Neuronal stem cell (in vitro differentiated cells): ENCODE measurements at regions not wholly inside any gene's neighbourhood (a gene's known extent, or its start where the extent isn't known, plus 50 kb on each side); places are given as distances from the start of the nearest gene placed in this dataset.

ENCODE experiments used
- DNase-seq: peaks from one replicate; pipeline ENCODE4 v3.0.0-alpha.2; 2013; ENCODE audit warnings: low spot score
- H2AFZ ChIP-seq: one replicate; pipeline ENCODE4 v1.6.1; 2013; ENCODE audit warnings: mild to moderate bottlenecking, low read length, inconsistent platforms
- H2AK5ac ChIP-seq: 2 replicates; pipeline ENCODE4 v1.6.1; 2013; ENCODE audit warnings: low read depth, mild to moderate bottlenecking, inconsistent platforms, low read length, moderate library complexity, mixed read lengths
- H2BK120ac ChIP-seq: 2 replicates; pipeline ENCODE4 v1.6.1; 2013; ENCODE audit warnings: low read depth, mild to moderate bottlenecking, inconsistent platforms, low read length, moderate library complexity, mixed read lengths
- H2BK12ac ChIP-seq: one replicate; pipeline ENCODE4 v1.6.1; 2013; ENCODE audit warnings: low read length, inconsistent platforms
- H2BK15ac ChIP-seq: 2 replicates; pipeline ENCODE4 v1.6.1; 2013; ENCODE audit warnings: mild to moderate bottlenecking, low read length, inconsistent platforms, mixed read lengths
- H2BK5ac ChIP-seq: one replicate; pipeline ENCODE4 v1.6.1; 2013; ENCODE audit warnings: inconsistent platforms, mild to moderate bottlenecking, low read length, moderate library complexity
- H3K14ac ChIP-seq: one replicate; pipeline ENCODE4 v1.6.1; 2013; ENCODE audit warnings: low read length, inconsistent platforms
- H3K18ac ChIP-seq: 2 replicates; pipeline ENCODE4 v1.6.1; 2013; ENCODE audit warnings: low read length, inconsistent platforms
- H3K23ac ChIP-seq: 2 replicates; pipeline ENCODE4 v1.6.1; 2013; ENCODE audit warnings: low read depth, mild to moderate bottlenecking, mixed read lengths, low read length, inconsistent platforms; ENCODE audit not compliant: poor library complexity
- H3K27ac ChIP-seq: replicated peaks from 3 replicates; pipeline ENCODE4 v1.5.1; 2013; ENCODE audit warnings: low read length, inconsistent platforms
- H3K27me3 ChIP-seq, 3 experiments: 2 replicates each; pipeline ENCODE4 v1.6.1; 2013; ENCODE audit warnings: low read length in 3 of 3, mild to moderate bottlenecking in 2 of 3, inconsistent platforms in 1 of 3, low read depth in 1 of 3, mixed read lengths in 1 of 3, moderate library complexity in 1 of 3; ENCODE audit not compliant: control insufficient read depth in 3 of 3, insufficient read depth in 3 of 3
- H3K36me3 ChIP-seq, 2 donors: replicated peaks in 1 of 2; 2 replicates each; pipeline ENCODE4 v1.6.1; 2013; ENCODE audit warnings: low read length in 2 of 2; ENCODE audit not compliant: control insufficient read depth in 2 of 2, insufficient read depth in 2 of 2
- H3K4ac ChIP-seq: 2 replicates; pipeline ENCODE4 v1.6.1; 2013; ENCODE audit warnings: inconsistent platforms, mild to moderate bottlenecking, low read length, moderate library complexity
- H3K4me1 ChIP-seq, 2 donors: 1 replicate in 1 of 2; 2 replicates in 1 of 2; pipeline ENCODE4 v1.6.1; 2013; ENCODE audit warnings: low read length in 2 of 2, low read depth in 1 of 2; ENCODE audit not compliant: control insufficient read depth in 2 of 2, insufficient read depth in 1 of 2
- H3K4me2 ChIP-seq: one replicate; pipeline ENCODE4 v1.6.1; 2013; ENCODE audit warnings: mild to moderate bottlenecking, low read length, inconsistent platforms; ENCODE audit not compliant: insufficient read depth, poor library complexity, severe bottlenecking
- H3K4me3 ChIP-seq, 2 donors: 2 replicates each; pipeline ENCODE4 v1.5.1; 2013; ENCODE audit warnings: low read length in 2 of 2, mild to moderate bottlenecking in 2 of 2, inconsistent platforms in 1 of 2, moderate library complexity in 1 of 2
- H3K79me1 ChIP-seq: one replicate; pipeline ENCODE4 v1.6.1; 2013; ENCODE audit warnings: low read depth, mild to moderate bottlenecking, inconsistent platforms, low read length, moderate library complexity
- H3K9ac ChIP-seq: one replicate; pipeline ENCODE4 v1.6.1; 2013; ENCODE audit warnings: mild to moderate bottlenecking, low read depth, low read length, inconsistent platforms; ENCODE audit not compliant: poor library complexity
- H3K9me3 ChIP-seq, 2 donors: replicated peaks in 1 of 2; 2 replicates each; pipeline versions ENCODE3 to v1.6.1; 2013; ENCODE audit warnings: low read length in 2 of 2, mild to moderate bottlenecking in 2 of 2, inconsistent platforms in 1 of 2, low read depth in 1 of 2, mixed read lengths in 1 of 2, moderate library complexity in 1 of 2; ENCODE audit not compliant: control insufficient read depth in 2 of 2, insufficient read depth in 1 of 2
- H4K8ac ChIP-seq: one replicate; pipeline ENCODE4 v1.6.1; 2013; ENCODE audit warnings: low read depth, mild to moderate bottlenecking, inconsistent platforms, low read length, moderate library complexity
- H4K91ac ChIP-seq: one replicate; pipeline ENCODE4 v1.6.1; 2013; ENCODE audit warnings: low read length, low read depth, mild to moderate bottlenecking, inconsistent platforms; ENCODE audit not compliant: poor library complexity
- WGBS, 2 donors: extraction: QIAGEN DNeasy Blood & Tissue Kit; methylation state at CpG; one replicate each; pipeline ENCODE4 v1.1.7; 2013; ENCODE audit warnings: missing lambda C conversion rate in 2 of 2, mixed read lengths in 1 of 2; ENCODE audit not compliant: insufficient read length in 2 of 2, insufficient replicate concordance in 1 of 2; ENCODE audit errors: extremely low coverage in 2 of 2; 5-methylcytosine and 5-hydroxymethylcytosine counted together

DNA sequence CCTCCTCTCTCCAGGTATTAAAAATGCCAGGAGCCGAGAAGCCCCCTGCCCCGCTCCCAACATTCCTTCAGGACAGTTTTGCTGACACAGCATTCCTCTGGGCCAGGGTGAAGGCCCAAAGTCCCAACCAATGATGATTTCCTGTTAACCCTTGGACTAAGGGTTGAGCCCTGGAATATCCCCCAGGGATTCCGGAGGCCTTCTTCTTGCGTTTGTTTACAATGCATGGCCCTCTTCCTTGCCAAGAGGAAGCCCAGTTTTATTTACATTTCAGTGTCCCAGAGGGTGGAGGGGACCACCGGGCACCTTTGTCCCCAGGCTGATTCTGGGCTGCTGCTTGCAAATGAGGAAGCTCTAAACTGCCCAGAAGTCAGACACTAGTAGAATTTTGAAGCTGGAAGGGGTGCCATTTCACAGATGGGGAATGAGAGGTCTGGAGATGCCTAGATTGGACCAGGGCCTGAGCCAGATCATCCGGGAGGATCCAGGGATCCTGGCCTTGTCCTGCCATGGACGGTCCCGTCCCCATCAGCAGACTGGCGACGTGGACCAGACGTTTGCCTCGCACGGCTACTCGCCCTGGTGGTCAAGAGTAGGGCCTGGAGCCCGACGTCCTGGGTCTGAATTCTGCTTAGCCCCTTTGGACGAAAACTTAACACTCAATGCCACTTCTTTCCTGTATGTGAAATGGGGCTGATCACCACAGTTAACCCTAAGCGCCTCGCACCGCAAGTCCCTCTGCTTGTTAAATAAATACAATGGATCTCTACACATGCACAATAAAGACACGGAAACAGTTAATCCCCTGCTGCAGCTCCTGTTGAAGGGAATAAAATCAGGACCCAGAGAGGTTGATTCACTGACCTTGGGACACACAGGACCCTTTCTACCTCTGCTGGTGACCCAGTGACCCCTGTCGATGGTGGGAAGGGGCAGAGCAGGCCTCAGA is 55.6 kb upstream of the CIBAR2 start:
- H3K23ac ChIP-seq, result no peak overlapping the region
- no peak overlapping the region for H3K9ac ChIP-seq
- H2BK120ac ChIP-seq, result peak overlapping the region; percentile 4
- WGBS, 2 donors, result no CpG with 5 or more reads among the region's 22 CpGs
- H2BK5ac ChIP-seq, result no peak overlapping the region
- peaks cover 3 to 41% (median 27%) of the 10 kb centered on the region in 3 experiments for H3K27me3 ChIP-seq
- no peak overlapping the region for H4K8ac ChIP-seq
- peak overlapping the region; percentile 74 for H2AK5ac ChIP-seq
- no peak overlapping the region for H2AFZ ChIP-seq
- no peaks in the 10 kb centered on the region for H3K36me3 ChIP-seq
- no peak overlapping the region for H3K27ac ChIP-seq
- H3K4me3 ChIP-seq, result no peak overlapping the region
- peak overlapping the region; percentile 87 for H2BK12ac ChIP-seq
- no peak for DNase-seq
- peak overlapping the region; percentile 72 for H3K18ac ChIP-seq
- peaks cover 12 to 38% of the 10 kb centered on the region in 2 donors for H3K4me1 ChIP-seq
- H3K14ac ChIP-seq, result no peak overlapping the region
- H3K9me3 ChIP-seq, result no peaks in the 10 kb centered on the region
- H3K79me1 ChIP-seq, result no peaks in the 10 kb centered on the region
- no peak overlapping the region for H2BK15ac ChIP-seq
- no peak overlapping the region for H4K91ac ChIP-seq
- no peak overlapping the region for H3K4ac ChIP-seq
- H3K4me2 ChIP-seq, result no peak overlapping the region

DNA sequence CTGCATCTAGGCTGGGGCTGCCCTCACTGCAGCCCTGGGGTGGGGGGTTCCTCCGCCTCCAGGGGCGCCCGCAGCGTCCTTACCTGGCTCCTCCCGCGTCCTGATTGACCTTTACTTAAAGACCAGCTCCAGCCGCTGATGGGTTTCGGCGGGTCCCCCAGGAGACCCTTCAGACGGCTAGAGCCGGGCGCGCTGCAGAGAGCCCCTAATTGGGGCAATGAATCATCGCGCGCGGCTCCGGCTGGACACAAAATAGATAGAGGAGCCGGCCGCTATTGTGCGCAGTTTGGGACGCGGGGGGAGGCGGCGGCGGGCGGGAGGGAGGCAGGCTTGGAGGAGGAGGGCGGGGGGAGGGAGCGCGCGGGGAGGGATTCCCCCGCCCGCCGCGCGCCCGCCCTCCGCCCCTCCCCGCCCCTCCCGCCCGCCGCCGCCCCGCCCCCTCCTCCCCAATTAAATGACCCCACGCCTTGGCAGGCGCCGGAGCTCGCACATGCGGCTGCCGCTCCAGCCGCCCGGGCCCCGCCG is 56.5 kb upstream of the CIBAR2 start:
- Histone ChIP-seq H2BK15ac (no peak overlapping the region), H2BK12ac (no peak overlapping the region), H3K23ac (no peak overlapping the region), H3K27ac (no peak overlapping the region), H3K9me3 (no peaks in the 10 kb centered on the region), H2BK120ac (peak overlapping the region; percentile 20), H3K79me1 (no peaks in the 10 kb centered on the region), H4K8ac (no peak overlapping the region), H2AFZ (peak overlapping the region; percentile 87), H3K9ac (peak overlapping the region; percentile 26), H3K36me3 (no peaks in the 10 kb centered on the region), H4K91ac (no peak overlapping the region), H3K4me2 (peak overlapping the region; percentile 92), H2AK5ac (peak overlapping the region; percentile 74), H3K18ac (peak overlapping the region; percentile 92), H3K4ac (no peak overlapping the region), H3K4me1 (peaks cover 12 to 44% of the 10 kb centered on the region in 2 donors), H3K14ac (no peak overlapping the region), H2BK5ac (no peak overlapping the region), H3K27me3 (peaks cover 3 to 41% (median 27%) of the 10 kb centered on the region in 3 experiments), H3K4me3 (peak overlapping the region in 1 of 2 donors; percentile 33)
- WGBS, 2 donors, result no CpG with 5 or more reads among the region's 54 CpGs
- peak; percentile 69 for DNase-seq

DNA sequence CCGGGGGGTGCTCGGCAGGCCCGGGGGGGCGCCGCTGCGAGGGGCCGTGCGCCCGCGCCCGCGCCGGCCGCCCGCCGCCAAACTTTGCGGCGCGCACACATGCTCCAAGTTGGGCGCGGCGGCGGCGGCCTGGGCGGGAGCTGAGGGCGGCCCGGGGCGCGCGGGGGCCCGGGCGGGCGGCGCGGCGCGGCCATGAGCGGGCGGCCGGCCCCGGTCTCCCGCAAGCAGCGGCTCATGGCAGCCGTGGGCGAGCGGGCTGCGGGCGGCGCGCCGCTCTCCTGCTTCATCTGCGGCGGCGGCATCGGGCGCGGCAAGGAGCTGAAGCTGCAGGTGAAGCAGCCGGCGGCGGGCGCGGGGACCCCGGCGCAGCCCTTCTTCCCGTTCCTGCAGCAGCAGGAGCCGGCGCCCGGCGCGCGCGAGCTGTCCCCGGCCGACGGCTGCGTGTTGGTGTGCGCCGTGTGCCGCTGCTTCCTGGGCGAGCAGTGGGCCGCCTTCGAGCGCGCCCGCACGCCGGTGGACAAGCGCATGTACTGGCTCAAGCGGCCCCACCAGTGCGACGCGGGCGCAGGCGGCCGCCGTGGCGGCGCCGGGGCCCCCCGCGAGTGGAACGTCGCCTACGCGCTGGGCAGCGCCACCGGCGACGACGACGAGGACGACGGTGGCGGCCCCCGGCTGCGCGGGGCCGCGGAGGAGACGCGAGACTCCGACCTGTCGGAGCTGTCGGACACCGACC is 57.2 kb upstream of the CIBAR2 start:
- Histone ChIP-seq H3K23ac (peak overlapping the region; percentile 67), H4K8ac (no peak overlapping the region), H2AFZ (peak overlapping the region; percentile 79), H3K27ac (no peak overlapping the region), H3K79me1 (no peaks in the 10 kb centered on the region), H3K4ac (no peak overlapping the region), H3K4me1 (peaks cover 15 to 51% of the 10 kb centered on the region in 2 donors), H3K4me3 (peak overlapping the region; percentile 52 to 78), H3K14ac (no peak overlapping the region), H4K91ac (no peak overlapping the region), H2BK12ac (no peak overlapping the region), H3K27me3 (peaks cover 3 to 41% (median 27%) of the 10 kb centered on the region in 3 experiments), H3K18ac (peak overlapping the region; percentile 92), H2BK120ac (no peak overlapping the region), H3K9ac (peak overlapping the region; percentile 96), H3K36me3 (no peaks in the 10 kb centered on the region), H2AK5ac (no peak overlapping the region), H2BK5ac (no peak overlapping the region), H3K4me2 (peak overlapping the region; percentile 92), H2BK15ac (peak overlapping the region; percentile 40), H3K9me3 (no peaks in the 10 kb centered on the region)
- DNase-seq, result no peak
- no CpG with 5 or more reads among the region's 125 CpGs for WGBS, 2 donors
